Stimulated activated CD4-positive, alpha-beta T cell treated with anti-CD3 and anti-CD28 coated beads, Interleukin-4, amount 100 ng/mL, for 4 hours (primary cell): ENCODE measurements at regions not wholly inside any gene's neighbourhood (a gene's known extent, or its start where the extent isn't known, plus 50 kb on each side); places are given as distances from the start of the nearest gene placed in this dataset.
A peak's percentile ranks its signal among the peaks of the same experiment; 100 is the strongest.
"Not testable (repeated sequence)": the region's sequence is repeated elsewhere in the genome, so short reads cannot be mapped to it uniquely, and the experiment has no call there.

Experiments
- DNase-seq, 2 experiments: peaks; one replicate each; pipeline ENCODE4 v3.0.0-alpha.2; 2020

DNA sequence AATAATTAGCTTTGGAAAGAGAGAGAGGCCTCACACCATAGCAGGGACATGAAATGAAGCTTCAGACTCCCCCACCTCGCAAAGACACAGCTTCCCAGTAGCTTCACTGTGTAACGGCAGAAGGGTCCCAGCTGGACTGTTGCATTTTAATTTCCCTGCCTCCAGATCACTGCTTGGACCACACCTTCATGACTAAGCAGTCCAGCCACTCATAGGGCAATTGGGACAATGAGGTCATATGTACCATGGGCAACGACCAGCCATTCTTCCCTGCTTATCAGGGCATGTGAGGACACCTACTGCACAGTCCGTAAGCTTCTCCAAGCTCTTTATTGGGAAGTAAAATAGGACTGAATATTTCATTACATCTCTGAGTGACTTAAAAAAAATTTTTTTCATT lies 183.0 kb downstream of the MREG start:
- DNase-seq = no peak

GRCh38 chr2:215829261-215829660 lies 184.1 kb downstream of the MREG start:
- no peak for DNase-seq

GRCh38 chr2:215828528-215829184 lies 184.7 kb downstream of the MREG start:
- DNase-seq = peak; percentile 5 to 11

GRCh38 chr2:215826838-215827441 lies 186.4 kb downstream of the MREG start:
- no peak for DNase-seq

DNA sequence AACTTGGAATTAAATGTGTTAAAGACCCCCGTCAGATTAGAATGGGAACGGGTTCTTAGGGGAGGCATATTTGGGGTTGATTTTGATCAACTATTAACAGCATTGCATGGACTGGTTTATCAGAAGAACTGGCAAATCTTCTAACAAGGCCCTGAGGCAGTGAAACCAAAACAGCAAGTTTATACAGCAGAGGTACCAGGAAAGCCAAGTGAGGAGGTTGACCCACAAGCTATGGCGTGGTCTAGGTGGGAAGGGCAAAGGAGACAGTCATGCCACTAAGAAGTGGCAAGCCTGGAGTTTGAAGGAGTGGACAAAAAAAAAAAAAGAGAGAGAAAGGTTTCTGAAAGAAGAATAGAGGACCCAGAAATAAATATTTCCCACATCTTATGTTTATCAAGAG lies 187.0 kb downstream of the MREG start:
- no peak for DNase-seq

DNA sequence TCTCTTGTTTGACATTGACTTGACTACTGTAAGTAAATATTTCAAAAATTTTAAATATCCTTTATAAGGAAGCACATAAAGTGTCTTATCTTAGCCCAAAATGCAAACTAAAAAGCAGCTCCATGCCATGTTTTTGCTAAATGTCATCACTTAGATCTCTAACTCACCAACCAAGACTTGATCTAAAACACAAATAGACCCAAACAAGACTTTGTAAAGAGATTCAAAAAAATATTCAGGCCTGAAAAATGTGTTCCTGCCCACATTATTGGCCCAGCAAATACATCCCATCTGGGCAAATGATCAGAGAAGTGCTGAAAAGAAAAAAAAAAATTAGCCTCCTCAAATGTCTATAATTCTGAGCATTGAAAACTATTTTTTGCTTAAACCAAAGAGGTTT lies 187.6 kb downstream of the MREG start:
- DNase-seq = no peak

DNA sequence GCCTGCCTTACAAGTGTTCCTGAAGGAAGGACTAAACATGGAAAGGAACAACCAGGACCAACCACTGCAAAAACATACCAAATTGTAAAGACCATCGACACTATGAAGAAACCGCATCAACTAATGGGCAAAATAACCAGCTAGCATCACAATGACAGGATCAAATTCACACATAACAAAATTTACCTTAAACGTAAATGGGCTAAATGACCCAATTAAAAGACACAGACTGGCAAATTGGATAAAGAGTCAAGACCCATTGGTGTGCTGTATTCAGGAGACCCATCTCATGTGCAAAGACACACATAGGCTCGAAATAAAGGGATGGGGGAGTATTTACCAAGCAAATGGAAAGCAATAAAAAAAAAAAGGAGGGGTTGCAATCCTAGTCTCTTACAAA lies 192.1 kb downstream of the MREG start:
- DNase-seq = not testable (repeated sequence)

DNA sequence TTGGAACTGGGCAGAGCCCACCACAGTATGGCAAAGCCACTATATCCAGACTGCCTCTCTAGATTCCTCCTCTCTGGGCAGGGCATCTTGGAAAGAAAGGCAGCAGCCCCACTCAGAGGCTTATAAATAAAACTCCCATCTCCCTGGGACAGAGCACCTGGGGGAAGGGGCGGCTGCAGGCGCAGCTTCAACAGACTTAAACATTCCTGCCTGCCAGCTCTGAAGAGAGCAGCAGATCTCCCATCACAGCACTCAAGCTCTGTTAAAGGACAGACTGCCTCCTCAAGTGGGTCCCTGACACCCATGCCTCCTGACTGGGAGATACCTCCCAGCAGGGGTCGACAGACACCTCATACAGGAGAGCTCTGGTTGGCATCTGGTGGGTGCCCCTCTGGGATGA lies 193.6 kb downstream of the MREG start:
- not testable (repeated sequence) for DNase-seq

DNA sequence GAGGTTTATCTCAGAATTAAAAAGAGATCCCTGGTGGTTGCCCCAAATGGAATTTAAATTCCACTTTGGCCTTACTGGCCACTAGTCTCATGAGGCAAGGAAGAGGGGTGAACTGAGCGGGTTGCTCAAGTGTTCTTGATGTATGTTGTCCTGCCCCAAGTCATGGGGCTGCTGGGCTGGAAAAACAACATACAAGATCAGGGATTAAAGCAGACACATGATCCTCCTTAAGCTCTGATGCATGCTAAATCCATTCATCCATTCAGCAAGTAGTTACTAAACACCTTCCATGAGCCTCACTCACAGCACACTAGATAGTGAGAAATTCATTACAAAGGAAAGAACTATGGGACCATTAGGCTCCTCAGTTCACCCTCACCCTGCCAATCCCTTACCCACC lies 196.3 kb downstream of the MREG start:
- no peak for DNase-seq

- no peak for DNase-seq
Observed at GRCh38 chr2:215816424-215816823, 196.9 kb downstream of the MREG start.

DNA sequence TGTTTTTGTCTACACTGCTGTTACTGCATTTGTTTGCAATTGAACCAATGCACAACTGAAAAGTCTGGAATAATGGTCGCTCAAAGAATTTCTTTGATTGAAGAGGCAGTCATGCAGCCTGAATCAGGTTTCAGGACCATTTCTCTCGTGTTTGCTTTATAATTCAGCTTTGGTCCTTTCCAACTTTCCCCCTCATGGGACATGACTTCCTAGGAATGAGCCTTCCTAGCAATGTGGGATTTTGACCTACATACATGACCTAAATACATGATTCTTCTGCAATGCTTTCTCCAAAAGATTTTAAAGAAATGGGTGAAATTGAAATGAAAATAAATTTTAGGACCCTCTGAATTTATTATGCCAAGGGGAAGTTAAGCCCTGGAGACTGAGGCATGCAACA lies 197.4 kb downstream of the MREG start:
- DNase-seq = no peak

- no peak for DNase-seq
Observed at GRCh38 chr2:215812966-215813365, 200.4 kb downstream of the MREG start.

DNA sequence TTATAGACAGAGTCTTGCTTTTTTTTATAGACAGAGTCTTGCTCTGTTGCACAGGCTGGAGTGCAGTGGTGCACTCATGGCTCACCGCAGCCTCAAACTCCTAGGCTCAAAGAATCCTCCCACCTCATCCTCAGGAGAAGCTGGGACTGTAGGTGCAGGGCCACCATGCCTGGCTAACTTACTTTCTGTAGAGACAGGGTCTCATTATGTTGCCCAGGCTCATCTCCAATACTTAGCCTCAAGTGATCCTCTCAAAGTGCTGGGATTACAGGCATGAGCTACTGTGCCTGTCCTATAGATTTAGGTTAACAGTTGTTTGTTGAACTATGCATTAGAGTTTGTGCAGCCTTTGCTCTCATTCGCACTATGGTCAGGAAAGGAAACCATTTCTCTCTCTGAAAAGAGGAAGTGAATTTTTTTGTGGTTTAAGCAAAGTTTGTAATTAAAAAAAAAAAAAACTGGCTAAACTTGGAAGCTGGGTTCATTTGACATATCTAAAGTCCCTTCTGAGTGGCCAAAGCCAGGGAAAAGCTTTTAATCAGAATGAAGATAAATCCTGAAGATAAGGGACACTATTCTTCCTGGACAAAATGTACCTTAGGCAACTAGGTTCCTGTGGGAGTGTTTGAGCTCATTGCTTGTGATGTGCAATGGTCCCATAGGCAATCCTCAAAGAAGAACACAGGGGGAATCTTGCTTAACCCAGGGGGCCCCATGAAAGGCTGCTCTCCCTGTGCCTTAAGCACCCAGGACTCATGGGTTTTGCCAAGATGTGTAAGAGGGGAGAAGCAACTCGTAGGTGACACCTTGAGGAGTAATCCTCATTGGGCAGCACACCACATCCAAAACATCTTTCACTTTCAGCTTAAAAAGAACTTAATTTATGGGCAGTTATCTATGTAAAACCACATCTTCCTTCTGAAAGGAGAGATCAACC lies 201.7 kb downstream of the MREG start:
- DNase-seq = no peak

DNA sequence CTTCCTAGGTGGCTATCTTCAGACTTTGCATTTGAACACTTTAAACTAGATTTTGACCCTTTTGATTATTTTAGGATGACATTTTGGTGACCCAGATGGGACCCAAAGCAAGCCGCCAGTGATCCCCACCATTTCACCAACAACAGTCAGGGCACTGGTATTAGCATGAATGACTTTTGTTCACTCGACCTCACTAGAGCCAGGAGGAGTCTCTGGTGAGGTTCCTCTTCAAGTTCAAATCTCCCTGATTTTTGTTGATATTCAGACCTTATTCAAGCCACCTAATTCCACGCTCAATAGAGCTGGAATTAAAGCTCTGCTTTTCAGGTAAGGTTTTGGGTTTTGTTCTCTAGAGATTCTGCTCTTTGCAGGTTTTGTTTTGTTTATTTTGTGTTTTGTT lies 202.3 kb downstream of the MREG start:
- no peak for DNase-seq

- DNase-seq = no peak
Observed at GRCh38 chr2:215808996-215809395, 204.4 kb downstream of the MREG start.

GRCh38 chr2:215808194-215808593 lies 205.2 kb downstream of the MREG start:
- no peak for DNase-seq

- no peak for DNase-seq
Observed at GRCh38 chr2:215805493-215805892, 207.9 kb downstream of the MREG start.

DNA sequence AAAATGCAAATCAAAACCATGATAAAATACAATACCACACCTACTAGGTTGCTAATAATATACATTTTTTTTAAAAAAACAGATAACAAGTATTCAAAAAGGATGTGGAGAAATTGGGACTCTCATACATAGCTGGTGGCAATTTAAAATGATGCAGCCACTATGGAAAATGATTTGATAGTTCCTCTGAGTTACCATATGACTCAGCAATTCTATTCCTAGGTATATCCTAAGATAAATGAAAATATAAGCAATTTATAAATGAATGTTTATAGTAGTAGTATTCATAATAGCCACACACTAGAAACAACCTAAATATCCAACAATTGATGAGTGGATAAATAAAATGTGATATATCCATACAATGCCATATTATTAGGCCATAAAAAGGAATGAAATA lies 210.2 kb downstream of the MREG start:
- no peak for DNase-seq

DNA sequence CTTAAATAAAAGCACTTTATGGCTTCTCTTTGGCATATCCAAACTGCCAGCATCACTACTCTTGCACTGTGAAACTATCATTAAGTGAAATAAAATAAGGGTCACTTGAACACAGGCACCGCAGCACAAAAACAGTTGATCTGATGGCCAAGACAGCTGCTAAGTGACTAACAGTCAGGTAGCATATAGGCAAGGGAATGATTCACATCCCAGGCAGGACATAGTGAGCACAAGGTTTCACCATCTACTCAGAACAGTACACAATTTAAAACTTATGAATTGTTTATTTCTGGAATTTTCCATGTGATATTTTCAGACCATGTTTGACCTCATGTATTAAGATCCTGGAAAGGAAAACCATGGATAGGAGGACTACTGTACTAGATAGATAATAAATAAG lies 214.2 kb downstream of the MREG start:
- no peak for DNase-seq

DNA sequence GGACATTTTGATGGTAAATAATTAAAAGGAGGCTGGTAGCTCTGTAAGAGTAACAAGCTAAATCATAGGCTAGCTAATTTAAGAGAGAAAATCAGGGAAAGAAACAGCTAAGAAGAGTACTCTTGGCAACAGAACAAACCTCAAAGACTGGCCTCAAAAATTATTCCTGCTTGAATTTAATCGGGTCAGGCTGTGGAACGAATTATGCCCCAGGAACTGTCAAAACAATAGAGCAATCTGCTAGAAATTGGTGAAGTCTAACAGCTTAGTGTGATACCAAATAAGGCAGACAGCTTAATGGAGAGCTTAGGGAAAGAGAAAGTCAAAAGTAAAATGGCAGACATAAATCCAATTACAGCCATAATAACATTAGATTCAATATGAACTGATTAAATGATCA lies 215.7 kb downstream of the MREG start:
- DNase-seq = no peak

DNA sequence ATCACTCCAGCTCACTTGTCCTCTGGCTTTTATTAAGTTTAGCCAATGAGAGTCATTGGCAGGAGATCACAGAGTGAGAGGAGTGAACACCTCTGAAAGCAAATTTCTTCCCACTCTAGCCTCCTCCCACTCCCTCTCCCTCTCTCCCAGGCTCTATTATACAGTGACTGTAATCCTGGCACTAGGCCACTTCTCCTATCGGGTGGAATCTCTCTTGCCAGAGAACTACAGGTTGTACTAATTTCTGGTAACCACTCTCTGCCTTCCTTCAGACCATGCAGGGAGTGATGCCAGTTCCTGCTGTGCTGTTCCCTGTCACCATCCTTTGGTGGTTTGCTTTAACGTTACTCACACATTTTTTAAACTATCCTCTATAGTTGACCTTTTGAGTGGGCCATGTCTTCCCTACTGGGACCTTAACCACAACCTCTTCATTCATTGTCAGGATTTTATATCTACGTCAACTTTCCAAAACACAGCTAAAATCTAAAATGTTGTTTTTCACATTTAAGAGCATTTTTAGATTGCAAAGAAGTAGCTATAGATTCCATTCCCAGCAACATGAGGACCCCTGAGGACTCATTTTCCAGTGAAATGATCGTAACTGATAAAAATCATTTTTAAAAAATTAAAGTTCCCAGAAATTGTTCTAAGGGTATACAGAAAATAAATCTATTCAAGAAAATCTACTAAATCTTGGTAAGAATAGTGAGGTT lies 217.1 kb downstream of the MREG start:
- no peak for DNase-seq

DNA sequence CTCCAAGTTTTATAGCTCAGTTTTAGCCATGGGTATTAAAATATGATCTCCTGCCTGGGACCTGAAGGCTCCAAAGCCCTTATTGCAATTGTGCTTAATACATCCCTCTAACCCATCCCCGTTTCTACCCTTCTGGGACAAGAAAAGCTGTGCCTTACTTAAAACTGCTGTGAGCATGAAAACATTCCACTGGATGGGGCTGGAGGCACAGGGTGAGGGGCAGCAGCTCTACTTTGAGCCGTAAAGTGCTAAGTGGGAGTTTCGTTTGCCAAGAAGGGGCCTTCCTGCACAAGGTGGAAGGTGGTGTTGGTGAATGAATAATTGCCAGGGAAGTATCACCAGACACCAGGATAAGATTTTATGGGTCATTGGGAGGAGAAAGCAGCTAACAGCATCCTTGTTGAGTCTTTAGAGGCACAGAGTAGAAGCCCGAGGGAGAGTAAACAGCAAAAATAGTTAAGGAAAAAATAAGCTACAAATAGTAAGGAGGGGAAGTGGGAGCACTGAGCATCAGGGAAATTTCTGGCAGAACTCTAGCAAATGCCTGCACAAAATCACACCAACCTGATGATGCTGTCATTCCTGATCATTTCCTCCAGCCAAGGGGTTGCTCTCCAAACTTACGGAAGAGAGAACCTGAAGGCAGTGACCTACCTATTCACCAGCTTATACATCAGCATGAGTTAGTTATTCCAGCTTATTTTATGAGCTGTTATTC lies 218.4 kb downstream of the MREG start:
- no peak for DNase-seq
